ENCODE measurements at regions not wholly inside any gene's neighbourhood (a gene's known extent, or its start where the extent isn't known, plus 50 kb on each side); places are given as distances from the start of the nearest gene placed in this dataset.
A peak's percentile ranks its signal among the peaks of the same experiment; 100 is the strongest.

- no peak for TF ChIP-seq CTCF (IDR thresholded peaks at IDR 0.05; ENCODE audit: low read depth, low read length)
- DNase-seq (ENCODE audit: low read depth in 2 of 2), result peak; percentile 44 to 92
- no peak overlapping the region for H3K4me3 ChIP-seq (replicated peaks in 1 of 2; ENCODE audit: low read depth in 2 of 2, low read length in 2 of 2)
Observed at GRCh38 chr11:126115816-126116331, 53.2 kb upstream of the CDON start.

GRCh38 chr11:126115127-126115495 lies 52.4 kb upstream of the CDON start:
- no peak overlapping the region for H3K4me3 ChIP-seq (replicated peaks in 1 of 2; ENCODE audit: low read depth in 2 of 2, low read length in 2 of 2)
- TF ChIP-seq CTCF (IDR thresholded peaks at IDR 0.05; ENCODE audit: low read depth, low read length), result no peak
- peak in 1 of 2 donors; percentile 71 for DNase-seq (ENCODE audit: low read depth in 2 of 2)

DNA sequence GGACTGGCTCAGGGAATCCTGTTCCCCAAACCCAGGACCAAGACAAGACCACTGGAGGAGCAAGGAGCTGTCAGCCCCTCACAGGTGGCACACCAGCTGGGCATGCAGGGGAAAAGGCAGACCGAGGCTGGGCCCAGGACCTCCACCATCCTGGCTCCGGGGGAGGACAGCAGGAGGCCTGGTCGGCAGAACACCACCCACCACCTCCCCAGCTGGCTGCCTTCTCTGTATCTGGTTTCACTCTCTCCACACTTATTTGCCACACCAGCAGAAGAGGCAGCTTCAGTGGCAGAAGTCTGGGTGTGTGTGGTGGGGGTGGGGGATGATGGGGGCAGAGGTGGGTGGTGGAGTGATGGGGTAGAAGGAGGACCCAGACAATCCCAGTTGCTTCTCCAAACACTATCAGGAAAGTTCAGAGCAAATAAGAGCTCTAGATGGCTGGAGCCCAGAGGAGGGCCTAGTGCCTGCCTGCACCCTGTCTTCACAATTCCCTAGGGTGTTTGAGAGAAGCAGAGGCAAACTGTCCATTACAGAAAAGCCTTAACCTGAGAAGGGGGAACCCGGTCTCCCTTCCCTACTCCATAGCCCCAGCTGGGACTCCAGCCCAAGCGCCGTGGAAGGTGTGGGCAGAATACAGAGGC lies 51.9 kb upstream of the CDON start:
- no peak overlapping the region for H3K4me3 ChIP-seq (replicated peaks in 1 of 2; ENCODE audit: low read depth in 2 of 2, low read length in 2 of 2)
- peak in 1 of 2 donors; percentile 59 for DNase-seq (ENCODE audit: low read depth in 2 of 2)
- TF ChIP-seq CTCF (IDR thresholded peaks at IDR 0.05; ENCODE audit: low read depth, low read length), result no peak

GRCh38 chr11:126113963-126114362 lies 51.3 kb upstream of the CDON start:
- no peak overlapping the region for H3K4me3 ChIP-seq (replicated peaks in 1 of 2; ENCODE audit: low read depth in 2 of 2, low read length in 2 of 2)
- DNase-seq (ENCODE audit: low read depth in 2 of 2), result peak in 1 of 2 donors; percentile 41
- no peak for TF ChIP-seq CTCF (IDR thresholded peaks at IDR 0.05; ENCODE audit: low read depth, low read length)

DNA sequence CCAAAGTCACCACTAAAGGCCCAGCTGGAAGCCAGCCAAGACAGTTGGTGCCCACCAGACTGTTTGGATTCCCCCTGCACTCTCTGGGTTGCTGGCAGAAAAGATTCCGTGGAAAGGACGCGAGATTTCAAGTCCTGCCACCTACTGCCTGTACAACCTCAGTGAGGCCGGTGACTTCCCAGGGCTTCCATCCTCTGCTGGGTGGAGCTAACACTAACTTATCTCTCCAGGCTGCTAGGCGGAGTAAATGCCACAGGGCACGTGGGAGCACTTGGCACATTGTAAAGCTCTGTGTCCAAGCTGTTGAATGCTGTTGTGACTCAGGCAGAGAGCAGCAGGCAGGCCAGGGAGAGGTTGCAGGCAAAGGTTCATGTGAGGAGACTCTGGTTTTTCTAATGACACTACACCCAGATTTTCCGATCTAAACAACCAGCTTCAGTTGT lies 50.9 kb upstream of the CDON start:
- DNase-seq (ENCODE audit: low read depth in 2 of 2), result peak; percentile 77 to 99
- no peak for TF ChIP-seq CTCF (IDR thresholded peaks at IDR 0.05; ENCODE audit: low read depth, low read length)
- H3K4me3 ChIP-seq (replicated peaks in 1 of 2; ENCODE audit: low read depth in 2 of 2, low read length in 2 of 2), result no peak overlapping the region

- no peak overlapping the region for H3K4me3 ChIP-seq (replicated peaks in 1 of 2; ENCODE audit: low read depth in 2 of 2, low read length in 2 of 2)
- no peak for TF ChIP-seq CTCF (IDR thresholded peaks at IDR 0.05; ENCODE audit: low read depth, low read length)
- DNase-seq (ENCODE audit: low read depth in 2 of 2), result no peak
Observed at GRCh38 chr11:126113012-126113411, 50.3 kb upstream of the CDON start.

- H3K4me3 ChIP-seq (replicated peaks in 1 of 2; ENCODE audit: low read depth in 2 of 2, low read length in 2 of 2), result no peak overlapping the region
- no peak for TF ChIP-seq CTCF (IDR thresholded peaks at IDR 0.05; ENCODE audit: low read depth, low read length)
- peak in 1 of 2 donors; percentile 89 for DNase-seq (ENCODE audit: low read depth in 2 of 2)
Observed at GRCh38 chr11:126112547-126112946, 49.9 kb upstream of the CDON start.

All from cardiac fibroblast (primary cell).